ELR (cell line): ENCODE measurements at regions not wholly inside any gene's neighbourhood (a gene's known extent, or its start where the extent isn't known, plus 50 kb on each side); places are given as distances from the start of the nearest gene placed in this dataset.
A peak's percentile ranks its signal among the peaks of the same experiment; 100 is the strongest.
"Not testable (repeated sequence)": the region's sequence is repeated elsewhere in the genome, so short reads cannot be mapped to it uniquely, and the experiment has no call there.

Experiments
- DNase-seq: peaks from one replicate; pipeline ENCODE4 v3.0.0-alpha.2; 2015; ENCODE audit warnings: low read depth

DNA sequence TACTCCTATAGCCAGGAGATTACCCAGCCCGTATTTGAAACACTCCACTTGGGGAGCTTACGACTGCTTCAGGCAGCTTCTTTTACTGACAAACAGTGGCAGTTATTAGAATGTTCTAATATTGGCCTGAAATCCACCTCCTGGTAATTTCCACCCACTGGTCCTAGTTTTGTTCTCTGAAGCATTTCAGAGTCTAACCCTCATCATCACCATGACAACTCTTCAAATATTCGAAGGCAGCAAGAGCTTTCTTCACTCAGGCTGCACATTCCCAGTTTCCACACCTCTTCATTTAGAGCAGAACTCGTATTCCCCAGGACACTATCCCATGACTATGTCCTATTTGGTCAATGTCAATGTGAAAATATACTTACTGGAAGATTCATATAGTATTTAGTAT lies 325.6 kb downstream of the UBE3D start:
- no peak for DNase-seq

DNA sequence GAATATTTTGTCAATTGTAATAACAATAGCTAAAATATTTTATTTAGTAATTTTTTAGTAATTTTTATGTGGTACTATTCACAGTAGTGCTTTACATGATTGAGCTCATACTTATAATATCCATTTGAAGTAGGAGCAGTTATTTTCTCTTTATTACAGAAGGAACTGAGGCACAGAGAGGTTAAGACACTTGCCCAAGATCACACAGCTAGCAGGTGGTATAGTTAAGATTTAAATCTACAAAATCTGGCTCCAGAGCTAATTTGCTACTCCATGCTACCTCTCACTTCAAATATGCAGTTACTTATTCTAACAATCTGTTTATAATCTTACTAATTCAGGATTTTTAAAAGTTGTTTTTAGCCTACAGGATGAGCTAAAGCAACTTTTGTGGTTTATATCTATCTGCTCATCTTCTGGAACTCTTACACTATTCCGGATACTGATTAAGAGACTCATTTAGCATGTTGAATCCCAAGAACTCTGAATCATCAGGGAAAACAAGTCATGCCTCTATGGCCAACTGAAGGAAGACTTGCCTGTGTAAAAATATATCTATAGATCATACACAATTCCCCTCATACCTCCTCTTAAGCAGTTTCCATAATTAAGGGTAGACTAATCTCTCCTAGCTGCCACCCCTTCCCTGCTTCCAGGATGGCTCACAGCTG lies 324.2 kb downstream of the UBE3D start:
- peak; percentile 66 for DNase-seq

DNA sequence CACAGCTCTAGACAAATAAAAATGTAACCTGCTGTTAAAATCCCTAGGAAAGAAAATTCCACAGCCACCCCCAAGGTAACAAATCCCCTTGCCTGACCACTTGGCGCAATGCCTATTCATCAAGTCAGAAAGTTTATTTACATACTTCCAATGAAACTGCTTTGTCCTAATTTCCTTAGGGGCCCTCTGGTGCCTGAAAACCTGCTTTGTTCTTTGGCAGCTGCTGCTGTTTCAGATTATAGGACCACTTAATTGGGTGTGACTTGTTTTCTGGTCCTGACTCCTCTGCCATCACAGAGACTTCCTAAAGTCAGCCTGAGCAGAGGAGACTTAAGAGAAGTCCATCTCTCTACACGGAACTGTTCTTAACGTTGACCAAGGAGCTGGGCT lies 323.6 kb downstream of the UBE3D start:
- peak; percentile 9 for DNase-seq

DNA sequence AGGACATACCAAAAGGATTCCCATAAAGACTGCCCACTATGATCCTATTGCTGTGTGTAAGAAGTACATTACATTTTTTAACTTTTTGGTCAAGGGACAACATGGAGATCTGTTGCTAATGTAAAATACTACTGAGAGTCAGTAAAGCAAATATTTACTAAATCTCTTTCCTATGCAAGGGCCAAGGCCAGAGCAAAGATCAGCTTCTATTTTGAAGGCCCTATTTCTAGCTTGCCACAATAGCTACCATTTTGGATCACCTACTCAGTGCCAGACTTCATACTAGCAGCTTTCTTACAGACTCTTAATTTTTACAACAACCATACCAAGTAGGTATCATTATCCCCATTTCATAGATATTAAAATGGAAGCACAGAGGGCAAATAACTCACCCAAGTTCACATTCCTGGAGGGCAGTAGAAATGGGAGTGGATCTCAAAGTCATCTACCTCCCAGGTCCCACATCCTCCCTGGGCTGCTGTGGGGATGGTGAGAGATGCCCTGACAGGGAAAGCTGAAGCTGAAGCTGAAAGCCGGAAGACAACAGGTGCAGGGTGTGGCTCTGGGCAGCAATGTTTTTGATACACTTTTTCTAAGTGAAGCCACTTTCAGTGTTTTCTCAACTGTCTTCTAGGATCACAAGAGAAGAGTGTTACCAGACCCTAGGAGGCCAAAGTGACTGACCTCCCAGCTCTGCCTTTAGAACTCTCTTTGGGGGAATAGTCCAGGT lies 321.2 kb downstream of the UBE3D start:
- DNase-seq, result no peak

DNA sequence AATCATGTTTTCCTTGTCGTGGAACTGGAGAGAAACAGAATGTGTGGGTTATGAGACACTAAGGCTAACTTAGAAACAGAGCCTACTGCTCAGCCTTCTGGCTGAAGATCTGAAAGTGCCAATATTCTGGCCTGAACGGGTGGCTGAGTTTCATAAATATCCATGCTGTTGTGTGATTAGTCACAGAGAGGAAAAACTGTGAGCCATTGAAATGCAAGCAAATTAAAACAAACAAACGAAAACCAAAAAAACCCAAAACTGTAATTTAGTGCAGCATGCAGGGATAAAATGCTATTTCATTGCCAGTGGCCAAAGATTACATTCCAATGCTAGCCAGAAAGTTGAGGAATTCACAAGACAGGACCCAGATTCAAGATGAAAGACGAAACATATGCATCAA lies 315.1 kb downstream of the UBE3D start:
- DNase-seq, result peak; percentile 35

DNA sequence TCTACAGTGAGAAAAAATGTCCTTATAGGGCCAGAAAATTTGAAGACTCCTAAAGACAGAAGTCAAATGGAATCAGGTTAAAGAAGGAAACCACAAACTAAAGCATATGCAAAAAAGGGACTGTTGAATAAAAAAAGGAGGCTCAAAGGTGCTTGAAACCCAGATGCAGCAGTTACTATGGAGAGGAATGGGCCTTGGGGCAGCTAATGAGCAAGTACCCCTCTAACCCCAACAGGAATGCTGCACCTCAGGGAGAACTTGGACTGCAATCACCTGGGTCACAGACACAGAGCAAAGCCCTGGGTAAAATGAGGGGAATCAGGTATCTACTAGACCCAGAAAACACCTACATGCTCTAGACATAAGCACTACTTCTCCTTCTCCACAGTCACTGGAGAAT lies 313.9 kb downstream of the UBE3D start:
- DNase-seq, result no peak

DNA sequence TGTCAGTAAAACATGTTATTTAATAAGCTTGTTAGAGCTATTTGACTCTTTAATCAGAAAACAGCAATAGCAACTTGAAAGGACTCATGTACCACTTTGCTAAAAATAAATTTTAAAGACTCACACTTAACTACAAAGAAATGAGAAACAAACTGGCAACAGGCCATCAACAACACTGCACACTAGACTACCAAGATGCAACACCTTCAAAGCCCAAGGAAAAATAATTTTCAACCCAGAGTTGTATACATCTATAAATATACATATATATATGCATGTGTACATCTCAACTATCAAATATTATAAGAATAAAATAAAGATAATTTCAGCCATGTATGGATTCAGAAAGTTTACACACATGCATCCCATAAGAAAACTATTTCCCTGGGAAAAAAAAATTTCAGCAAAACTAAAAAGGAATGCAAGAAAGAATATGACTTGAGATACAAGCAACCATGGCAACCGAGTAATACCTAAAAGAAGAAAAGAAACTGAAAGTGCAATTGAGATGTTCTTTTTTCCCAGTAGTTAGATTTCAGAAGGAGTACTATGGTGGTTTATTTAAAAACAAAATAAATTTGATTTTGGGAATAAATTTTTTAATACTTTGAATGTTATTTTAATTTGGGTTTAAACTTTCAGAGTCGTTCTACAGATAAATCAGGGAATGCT lies 303.8 kb downstream of the UBE3D start:
- no peak for DNase-seq

DNA sequence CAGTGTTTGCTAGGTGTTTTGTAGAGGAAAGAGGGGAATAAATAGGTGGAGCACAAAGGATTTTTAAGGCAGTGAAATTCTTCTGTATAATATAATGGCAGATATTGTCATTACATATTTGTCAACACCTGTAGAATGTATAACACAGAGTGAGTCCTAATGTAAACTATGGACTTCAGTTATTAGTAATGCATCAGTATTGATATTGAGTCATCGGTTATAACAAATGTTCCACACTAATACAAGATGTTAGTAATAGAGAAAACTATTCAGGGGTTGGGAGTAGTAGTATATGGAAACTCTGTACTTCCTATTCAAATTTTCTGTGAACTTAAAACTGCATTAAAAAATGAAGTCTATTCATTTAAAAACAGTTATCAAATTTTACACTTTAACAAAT lies 299.2 kb downstream of the UBE3D start:
- DNase-seq, result peak; percentile 76

DNA sequence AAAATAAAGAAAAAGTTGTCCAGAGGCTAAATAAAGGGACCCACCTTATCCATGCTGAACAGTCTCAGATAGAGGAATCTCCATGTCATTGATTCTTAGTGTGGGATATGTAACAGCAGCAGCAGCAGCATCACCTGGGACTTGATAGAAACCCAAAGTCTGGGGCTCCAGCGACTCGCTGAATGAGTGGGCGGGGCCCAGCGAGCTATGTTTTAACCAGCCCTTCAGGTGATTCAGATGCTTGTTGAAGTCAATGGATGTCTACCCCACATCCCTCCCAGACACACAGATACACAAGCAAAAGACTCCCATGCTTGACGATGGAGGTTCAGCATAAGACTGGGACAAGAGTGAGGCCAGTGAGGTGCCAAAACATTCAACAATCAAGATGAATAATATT lies 298.6 kb downstream of the UBE3D start:
- no peak for DNase-seq

DNA sequence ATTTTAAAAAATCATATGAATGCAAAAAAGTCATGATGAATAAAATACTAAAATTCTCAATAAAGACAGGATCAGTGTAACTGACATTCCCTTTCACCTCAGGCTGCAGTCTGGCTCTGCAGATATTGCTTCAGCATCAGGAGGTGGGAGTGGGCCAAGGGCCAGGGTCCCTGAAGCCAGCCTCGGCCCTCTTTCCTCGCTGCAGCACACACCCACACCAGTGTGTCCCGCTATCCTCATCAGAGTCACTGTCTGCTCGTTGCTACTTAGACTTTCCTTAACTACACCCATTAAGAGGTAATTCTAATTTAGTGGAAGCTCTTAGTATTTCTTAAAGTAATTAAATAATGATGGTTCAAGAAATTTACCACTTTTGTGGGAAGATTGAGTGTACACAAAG lies 298.2 kb downstream of the UBE3D start:
- DNase-seq, result no peak

DNA sequence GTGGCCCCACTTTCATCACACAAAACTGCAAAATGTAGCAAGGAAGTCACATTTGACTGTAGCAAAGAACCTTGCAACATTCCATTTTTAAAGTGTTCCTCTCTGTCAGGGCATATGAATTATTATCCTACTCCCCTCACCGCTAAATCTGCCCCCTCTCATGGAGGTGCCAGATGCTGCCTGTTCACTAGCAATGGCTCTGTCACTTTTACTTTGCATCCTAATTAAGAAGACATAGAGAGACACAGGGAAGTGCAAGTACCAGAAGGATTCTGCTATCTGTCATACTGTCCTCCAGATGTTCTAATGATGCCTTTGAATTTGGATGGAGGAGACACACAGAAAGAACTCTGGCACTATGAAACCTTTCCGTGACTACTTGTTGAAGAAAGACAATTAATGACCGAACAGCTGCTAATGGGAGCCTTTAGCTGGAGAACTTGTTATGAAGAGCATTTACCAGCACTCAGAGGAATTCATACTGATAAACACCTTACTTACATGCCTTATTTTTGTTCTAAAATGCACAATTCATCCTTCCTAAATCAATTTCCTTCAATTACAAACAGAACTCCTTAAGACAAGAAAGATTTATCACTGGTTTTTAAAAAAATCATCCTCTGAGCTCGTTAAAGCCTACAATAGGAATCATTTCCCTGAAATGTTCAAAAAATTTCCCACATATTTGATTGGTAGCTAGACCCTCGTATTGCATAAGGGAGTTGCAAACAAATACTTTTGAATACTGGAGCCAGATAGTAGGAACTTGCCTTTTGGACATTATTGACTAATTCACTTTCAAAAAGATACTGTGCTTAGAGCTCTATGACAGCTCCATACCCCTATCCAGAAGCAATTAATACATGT lies 292.6 kb downstream of the UBE3D start:
- DNase-seq, result no peak

DNA sequence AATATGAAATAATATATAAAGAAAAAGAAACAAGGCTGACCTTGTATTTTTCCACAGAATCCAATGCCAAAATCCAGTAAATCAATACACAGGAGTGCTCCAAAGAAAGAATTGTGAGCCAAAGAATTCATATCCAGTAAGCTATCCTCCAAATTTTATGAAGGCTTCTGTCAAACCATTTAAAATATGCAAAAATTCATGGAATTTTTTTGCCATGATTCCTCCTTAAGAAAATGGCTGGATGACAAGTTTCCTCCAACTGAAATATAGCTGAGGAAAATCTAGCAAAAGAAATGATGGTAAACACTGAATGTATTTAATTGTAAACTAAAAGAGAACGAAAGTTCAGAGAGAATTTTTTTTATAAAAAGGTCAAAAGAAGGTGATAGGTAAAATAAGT lies 290.3 kb downstream of the UBE3D start:
- peak; percentile 40 for DNase-seq

DNA sequence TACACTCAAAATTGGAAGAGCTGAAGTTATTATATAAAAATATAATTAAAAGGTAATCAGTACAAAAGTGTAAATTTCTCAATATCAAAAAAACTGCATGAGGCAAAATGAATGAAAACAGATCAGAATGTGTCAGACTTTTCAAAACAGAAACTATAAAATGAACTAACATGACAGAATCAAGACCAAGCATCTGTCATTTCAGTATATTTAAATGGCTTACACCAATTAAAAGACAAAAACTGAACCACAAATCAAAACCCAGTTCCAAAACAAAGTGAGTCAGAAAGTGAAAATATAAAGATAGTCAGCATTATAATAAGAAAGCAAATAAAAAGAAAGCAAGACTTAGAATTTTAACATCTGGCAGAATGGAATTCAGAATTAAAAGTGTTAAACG lies 289.7 kb downstream of the UBE3D start:
- no peak for DNase-seq

DNA sequence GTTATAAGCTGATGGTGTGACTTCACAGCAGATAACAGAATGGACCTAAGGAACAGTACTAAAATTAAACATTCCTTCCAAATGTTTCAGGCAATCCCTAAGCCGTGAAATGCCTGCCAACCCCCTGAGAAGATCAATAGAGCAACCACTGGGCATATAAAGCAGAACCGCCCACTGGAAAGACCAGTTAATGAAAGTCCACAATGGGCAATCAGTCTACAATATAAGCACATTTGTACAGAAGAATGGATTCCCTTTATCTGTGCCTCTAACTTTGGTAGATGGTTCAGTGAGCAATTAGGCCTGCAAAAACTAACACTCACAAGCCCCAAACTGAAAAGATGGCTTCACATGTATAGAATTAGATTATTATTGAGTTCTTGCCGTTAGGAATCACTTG lies 286.6 kb downstream of the UBE3D start:
- no peak for DNase-seq

DNA sequence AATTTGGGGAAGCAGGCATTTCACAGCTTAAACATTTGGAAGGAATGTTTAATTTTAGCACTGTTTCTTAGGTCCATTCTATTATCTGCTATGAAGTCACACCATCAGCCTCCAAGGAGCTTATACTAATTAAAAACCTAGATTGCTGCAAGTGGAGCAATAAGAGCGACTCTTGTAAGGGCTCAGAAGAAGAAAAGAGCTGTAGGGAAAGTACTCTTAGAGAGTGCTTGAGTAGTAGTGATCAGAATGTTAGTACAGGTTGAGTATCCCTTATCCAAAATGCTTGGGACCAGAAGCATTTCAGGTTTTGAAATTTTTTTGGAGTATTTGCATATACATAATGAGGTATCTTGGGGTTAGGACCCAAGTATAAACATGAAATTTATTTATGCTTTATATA lies 285.3 kb downstream of the UBE3D start:
- no peak for DNase-seq

DNA sequence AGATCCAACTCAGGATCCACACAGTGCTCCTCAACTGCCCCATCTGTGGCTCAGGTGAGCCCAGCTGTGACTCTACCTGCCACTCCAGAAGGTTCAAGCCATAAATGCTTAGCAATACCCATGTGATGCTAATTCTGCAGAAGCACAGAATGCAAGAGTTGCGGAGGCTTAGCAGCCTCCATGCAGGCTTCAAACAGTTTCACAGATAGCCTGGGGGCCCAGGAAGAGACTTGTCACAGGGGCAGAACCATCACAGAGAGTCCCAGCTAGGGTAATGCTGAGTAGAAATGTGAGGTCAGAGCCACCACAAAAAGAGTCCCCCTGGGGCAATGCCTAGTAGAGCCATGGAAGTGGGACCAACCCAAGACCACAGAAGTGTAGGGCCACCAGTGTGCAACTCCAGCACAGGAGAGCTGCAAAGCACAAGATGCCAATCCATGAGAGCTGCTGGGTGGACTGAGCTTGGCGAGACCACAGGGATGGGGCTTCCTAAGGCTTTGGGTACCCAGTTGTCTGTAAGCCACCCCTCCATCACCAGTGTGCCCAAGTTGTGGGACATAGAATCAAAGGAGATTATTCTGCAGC lies 283.9 kb downstream of the UBE3D start:
- DNase-seq, result no peak

DNA sequence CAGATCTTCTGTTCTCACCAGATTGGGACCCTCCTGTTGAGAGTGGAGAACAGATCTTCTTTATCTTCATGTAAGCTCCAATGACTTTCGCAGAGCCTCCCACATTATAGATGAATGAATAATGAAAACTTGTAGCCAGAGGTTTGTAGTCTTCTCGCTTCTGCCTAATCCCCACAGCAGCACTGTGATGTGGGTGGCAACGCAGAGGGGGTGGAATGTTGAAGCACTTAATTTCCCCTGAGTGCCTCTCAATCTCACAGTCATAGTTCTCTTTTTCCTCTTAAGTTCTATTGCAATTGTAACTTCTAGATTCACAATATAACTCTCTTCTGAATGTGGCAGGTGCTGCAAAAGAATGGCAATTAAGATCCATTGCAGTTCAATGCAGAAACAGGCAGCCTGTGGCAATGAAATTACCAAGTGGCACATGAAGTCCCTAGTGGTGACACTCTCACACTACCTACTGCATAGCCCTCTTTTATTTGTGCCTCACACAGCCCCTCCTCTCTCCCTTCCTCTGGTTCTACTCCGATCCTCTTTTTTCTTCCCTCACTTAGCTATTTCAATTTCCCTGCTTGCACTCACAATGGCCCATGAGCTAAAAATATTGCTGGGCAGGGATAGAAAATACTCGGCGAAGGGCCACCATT lies 281.9 kb downstream of the UBE3D start:
- DNase-seq, result no peak

DNA sequence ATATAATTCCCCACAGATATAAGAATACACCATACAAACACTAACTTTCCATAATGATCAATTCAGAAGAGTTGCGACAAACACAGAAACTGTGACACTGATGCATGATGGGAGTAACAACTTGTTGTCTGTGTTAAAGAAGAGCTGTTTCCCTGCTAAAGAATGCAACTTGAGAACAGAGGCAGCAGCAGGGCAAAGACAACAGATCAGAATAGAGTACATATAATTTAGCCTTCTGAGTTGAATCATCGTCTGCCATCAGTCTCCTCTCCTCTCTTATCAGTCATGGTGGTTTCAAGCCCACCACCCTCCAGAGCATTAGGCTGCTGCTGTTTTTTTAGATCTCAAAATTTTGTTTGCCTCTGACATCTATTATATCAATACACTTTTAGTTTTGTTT lies 280.4 kb downstream of the UBE3D start:
- DNase-seq, result no peak

DNA sequence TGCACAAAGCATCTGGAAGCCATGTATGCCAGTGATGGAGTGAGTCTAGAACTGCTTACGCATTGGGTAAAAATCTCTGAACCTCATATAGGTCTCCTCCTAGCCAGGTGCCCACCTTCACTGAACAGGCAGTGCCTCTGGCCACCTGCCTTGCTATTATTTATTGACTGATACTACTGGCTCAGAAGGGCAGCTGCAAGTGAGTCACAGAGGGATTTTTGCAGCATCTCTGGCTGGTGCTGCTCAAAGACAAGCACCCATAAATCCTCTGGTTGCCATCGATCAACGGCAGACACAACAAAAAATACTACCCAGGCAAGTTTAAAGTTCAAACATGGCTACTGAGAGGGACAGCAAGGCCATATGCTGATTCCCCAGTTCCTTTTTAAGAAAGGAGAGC lies 279.4 kb downstream of the UBE3D start:
- no peak for DNase-seq

DNA sequence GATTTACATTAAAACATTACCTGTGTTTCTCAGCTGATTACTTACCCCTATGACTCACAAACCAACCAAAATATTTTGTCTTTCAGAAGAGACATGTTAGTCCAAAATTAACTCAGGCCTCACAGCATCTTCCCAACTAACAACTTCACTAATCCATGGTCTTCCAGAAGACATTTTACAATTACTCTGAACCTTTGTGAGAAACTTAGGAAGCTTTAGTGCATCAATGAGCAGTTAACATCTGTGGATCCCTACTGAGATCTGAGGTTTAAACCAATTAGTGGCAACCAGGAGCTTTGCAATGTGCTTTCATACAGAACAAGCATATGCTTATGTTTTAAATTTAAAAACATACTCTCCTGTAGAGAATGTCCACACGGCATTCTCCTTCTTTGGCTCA lies 269.7 kb downstream of the UBE3D start:
- DNase-seq, result no peak

DNA sequence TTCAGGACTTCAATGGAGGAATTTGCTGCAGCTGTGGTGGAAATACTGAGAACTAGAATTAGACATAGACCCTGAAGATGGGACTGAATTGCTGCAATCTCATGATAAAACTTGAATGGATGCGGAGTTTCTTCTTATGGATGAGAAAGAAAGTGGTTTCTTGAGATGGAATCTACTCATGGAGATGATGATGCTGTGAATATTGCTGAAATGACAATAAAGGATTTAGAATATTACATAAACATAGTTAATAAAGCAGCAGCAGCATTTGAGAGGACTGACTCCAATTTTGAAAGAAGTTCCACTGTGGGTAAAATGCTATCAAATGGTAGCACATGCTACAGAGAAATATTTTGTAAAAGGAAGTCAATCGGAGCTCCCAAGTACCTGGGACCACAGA lies 264.6 kb downstream of the UBE3D start:
- no peak for DNase-seq

DNA sequence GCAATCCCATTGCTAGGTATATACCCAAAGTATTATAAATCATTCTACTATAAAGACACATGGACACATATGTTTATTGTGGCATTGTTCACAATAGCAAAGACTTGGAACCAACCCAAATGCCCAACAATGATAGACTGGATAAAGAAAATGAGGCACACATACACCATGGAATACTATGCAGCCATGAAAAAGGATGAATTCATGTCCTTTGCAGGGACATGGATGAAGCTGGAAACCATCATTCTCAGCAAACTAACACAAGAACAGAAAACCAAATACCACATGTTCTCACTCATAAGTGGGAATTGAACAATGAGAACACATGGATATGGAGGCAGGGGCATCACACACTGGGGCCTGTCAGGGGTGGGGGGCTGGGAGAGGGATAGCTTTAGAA lies 249.4 kb downstream of the UBE3D start:
- DNase-seq, result not testable (repeated sequence)
